ENCODE measurements at regions not wholly inside any gene's neighbourhood (a gene's known extent, or its start where the extent isn't known, plus 50 kb on each side); places are given as distances from the start of the nearest gene placed in this dataset.

GRCh38 chr6:125547381-125547780, 202.1 kb upstream of the HEY2 start:
- no peaks in the 10 kb centered on the region for H3K9me3 ChIP-seq

DNA sequence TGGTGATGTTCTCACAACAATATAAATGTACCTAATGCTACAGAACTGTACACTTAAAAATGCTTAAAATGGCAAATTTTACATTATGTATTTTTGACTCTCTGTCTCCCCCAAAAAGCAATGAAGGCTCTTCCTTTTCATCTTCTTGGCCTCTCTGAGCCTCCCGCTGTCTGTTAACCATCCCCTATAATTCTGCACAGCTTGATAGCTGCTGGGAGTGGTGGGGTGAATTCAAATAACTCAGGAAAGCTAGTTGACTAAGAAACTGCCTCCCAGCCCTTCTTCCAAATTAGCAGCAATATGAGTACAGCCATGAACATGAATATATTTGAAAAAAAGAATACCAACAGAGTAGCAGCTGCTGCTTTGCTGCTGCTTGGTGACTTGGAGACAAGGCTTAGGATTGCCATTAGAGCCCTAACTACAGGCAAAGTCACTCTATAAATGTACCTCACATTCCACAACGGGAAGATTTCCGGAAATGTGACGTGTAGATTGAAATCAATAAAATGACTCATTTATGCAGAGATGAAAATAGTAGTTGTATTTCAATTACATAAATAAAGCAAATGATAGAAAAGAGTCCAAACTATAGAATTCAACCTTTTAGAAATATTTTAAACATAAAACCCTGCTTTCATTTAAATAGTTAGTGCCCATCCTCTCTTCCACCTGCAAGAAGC, 200.1 kb upstream of the HEY2 start:
- TF ChIP-seq CTCF (IDR thresholded peaks at IDR 0.05) = no peak
- Histone ChIP-seq H3K4me3 (no peak overlapping the region), H3K4me1 (peaks cover 0 to 26% (median 0%) of the 10 kb centered on the region in 4 donors), H3K36me3 (no peaks in the 10 kb centered on the region), H3K9me3 (no peaks in the 10 kb centered on the region), H3K27ac (no peak overlapping the region), H3K27me3 (no peaks in the 10 kb centered on the region)
- intact Hi-C loops (cut with DNase I; ENCODE audit: low total_unique reads) = no loop called here
- DNase-seq = no peak

More at GRCh38 chr6:125547381-125547780, 202.1 kb upstream of the HEY2 start:
- H3K4me1 ChIP-seq = peaks cover 0 to 26% (median 0%) of the 10 kb centered on the region in 4 donors
- intact Hi-C loops (cut with DNase I; ENCODE audit: low total_unique reads) = no loop called here
- H3K4me3 ChIP-seq = peak overlapping the region in 1 of 2 donors; percentile 7
- TF ChIP-seq CTCF (IDR thresholded peaks at IDR 0.05) = no peak
- H3K36me3 ChIP-seq = no peaks in the 10 kb centered on the region
- no peaks in the 10 kb centered on the region for H3K27me3 ChIP-seq
- DNase-seq = no peak
- H3K27ac ChIP-seq = peak overlapping the region; percentile 27 to 63

- H3K27ac ChIP-seq = no peak overlapping the region
- no peak overlapping the region for H3K4me3 ChIP-seq
- no peaks in the 10 kb centered on the region for H3K9me3 ChIP-seq
- no peaks in the 10 kb centered on the region for H3K27me3 ChIP-seq
- H3K4me1 ChIP-seq = peaks cover 0 to 26% (median 0%) of the 10 kb centered on the region in 4 donors
- TF ChIP-seq CTCF (IDR thresholded peaks at IDR 0.05) = no peak
- H3K36me3 ChIP-seq = no peaks in the 10 kb centered on the region
- DNase-seq = no peak
- intact Hi-C loops (cut with DNase I; ENCODE audit: low total_unique reads) = no loop called here
Observed at GRCh38 chr6:125550892-125551291, 198.5 kb upstream of the HEY2 start.

DNA sequence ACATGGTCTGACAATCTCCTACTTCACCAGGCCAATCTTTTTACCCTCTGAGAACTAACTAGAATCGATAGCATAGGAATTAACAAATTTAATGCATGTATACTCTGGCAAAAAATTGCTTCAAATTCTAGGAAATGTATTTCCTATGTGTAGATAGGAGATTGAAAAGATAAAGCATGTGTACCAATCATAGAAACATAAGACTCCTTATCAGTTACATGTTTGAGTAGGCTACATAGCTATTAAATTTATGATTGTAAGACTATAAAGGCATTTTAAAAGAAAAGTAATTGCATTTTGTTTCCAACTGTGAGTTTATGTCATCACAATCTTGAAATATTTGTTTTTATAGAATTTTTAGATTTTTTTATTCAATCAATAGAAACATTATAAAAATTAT, 196.6 kb upstream of the HEY2 start:
- DNase-seq = no peak
- H3K9me3 ChIP-seq = no peaks in the 10 kb centered on the region
- H3K4me1 ChIP-seq = peaks cover 0 to 11% (median 0%) of the 10 kb centered on the region in 4 donors
- TF ChIP-seq CTCF (IDR thresholded peaks at IDR 0.05) = no peak
- H3K4me3 ChIP-seq = no peak overlapping the region
- H3K27me3 ChIP-seq = no peaks in the 10 kb centered on the region
- intact Hi-C loops (cut with DNase I; ENCODE audit: low total_unique reads) = no loop called here
- no peaks in the 10 kb centered on the region for H3K36me3 ChIP-seq
- H3K27ac ChIP-seq = no peak overlapping the region

DNA sequence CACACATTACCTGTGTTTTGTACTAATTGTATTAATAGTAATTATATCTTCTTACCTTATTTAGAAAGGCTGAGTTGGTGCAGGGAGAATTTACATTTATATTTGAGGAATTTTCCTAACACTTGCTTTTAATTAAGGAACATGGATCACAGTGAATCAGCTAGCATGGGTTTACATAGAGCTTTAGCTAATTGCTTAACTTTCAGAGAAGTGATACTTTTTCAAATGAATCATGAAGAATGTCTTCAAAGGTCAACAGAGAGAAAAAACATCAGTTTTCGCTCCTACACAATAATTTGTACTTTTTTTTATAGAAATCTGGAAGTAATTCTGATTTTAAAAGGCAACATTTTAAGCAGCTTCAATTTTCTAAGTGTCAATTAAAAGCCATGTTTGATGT, 195.0 kb upstream of the HEY2 start:
- Histone ChIP-seq H3K27ac (no peak overlapping the region), H3K36me3 (no peaks in the 10 kb centered on the region), H3K4me1 (peaks cover 0 to 6% (median 0%) of the 10 kb centered on the region in 4 donors), H3K9me3 (no peaks in the 10 kb centered on the region), H3K4me3 (no peak overlapping the region), H3K27me3 (no peaks in the 10 kb centered on the region)
- TF ChIP-seq CTCF (IDR thresholded peaks at IDR 0.05) = no peak
- DNase-seq = no peak
- intact Hi-C loops (cut with DNase I; ENCODE audit: low total_unique reads) = no loop called here

Data from tibial artery (tissue), 4 donors.